HG02642 (cell line): ENCODE measurements at regions not wholly inside any gene's neighbourhood (a gene's known extent, or its start where the extent isn't known, plus 50 kb on each side); places are given as distances from the start of the nearest gene placed in this dataset.
"Not testable (repeated sequence)": the region's sequence is repeated elsewhere in the genome, so short reads cannot be mapped to it uniquely, and the experiment has no call there.

Experiments used
- ATAC-seq: cut with Tn5 transposase; IDR thresholded peaks from one replicate; pipeline ENCODE4 v1.9.1; 2021; ENCODE audit warnings: mild to moderate bottlenecking; ENCODE audit not compliant: unreplicated experiment, poor library complexity

GRCh38 chr18:52118684-52119083 lies 221.3 kb upstream of the DCC start:
- no peak for ATAC-seq

GRCh38 chr18:52130624-52131301 lies 209.2 kb upstream of the DCC start:
- no peak for ATAC-seq

GRCh38 chr18:52131845-52132244 lies 208.2 kb upstream of the DCC start:
- no peak for ATAC-seq

GRCh38 chr18:52136532-52136931 lies 203.5 kb upstream of the DCC start:
- no peak for ATAC-seq

GRCh38 chr18:52140986-52141385 lies 199.0 kb upstream of the DCC start:
- no peak for ATAC-seq

- no peak for ATAC-seq
These were observed 189.9 kb upstream of the DCC start for GRCh38 chr18:52150050-52150449.

- ATAC-seq: no peak
These were observed 188.0 kb upstream of the DCC start for GRCh38 chr18:52152036-52152435.

- ATAC-seq: no peak
These were observed 183.8 kb upstream of the DCC start for GRCh38 chr18:52156166-52156565.

GRCh38 chr18:52160636-52161035 lies 179.4 kb upstream of the DCC start:
- ATAC-seq: no peak

GRCh38 chr18:52163478-52163877 lies 176.5 kb upstream of the DCC start:
- ATAC-seq: no peak

- not testable (repeated sequence) for ATAC-seq
These were observed 171.9 kb upstream of the DCC start for GRCh38 chr18:52168131-52168530.

GRCh38 chr18:52174220-52174619 lies 165.8 kb upstream of the DCC start:
- no peak for ATAC-seq

GRCh38 chr18:52175406-52175805 lies 164.6 kb upstream of the DCC start:
- no peak for ATAC-seq

- ATAC-seq: no peak
These were observed 156.9 kb upstream of the DCC start for GRCh38 chr18:52183107-52183506.

- no peak for ATAC-seq
These were observed 149.8 kb upstream of the DCC start for GRCh38 chr18:52190195-52190594.

- ATAC-seq: no peak
These were observed 149.4 kb upstream of the DCC start for GRCh38 chr18:52190631-52191030.

GRCh38 chr18:52200406-52200805 lies 139.6 kb upstream of the DCC start:
- no peak for ATAC-seq

- no peak for ATAC-seq
These were observed 138.9 kb upstream of the DCC start for GRCh38 chr18:52200921-52201663.

GRCh38 chr18:52208646-52209045 lies 131.4 kb upstream of the DCC start:
- no peak for ATAC-seq

- no peak for ATAC-seq
These were observed 123.9 kb upstream of the DCC start for GRCh38 chr18:52216109-52216508.

- no peak for ATAC-seq
These were observed 123.3 kb upstream of the DCC start for GRCh38 chr18:52216666-52217065.

- no peak for ATAC-seq
These were observed 120.9 kb upstream of the DCC start for GRCh38 chr18:52219102-52219501.
